ENCODE measurements at regions not wholly inside any gene's neighbourhood (a gene's known extent, or its start where the extent isn't known, plus 50 kb on each side); places are given as distances from the start of the nearest gene placed in this dataset.

- Histone ChIP-seq H3K27ac (replicated peaks) (no peak overlapping the region), H3K27me3 (ENCODE audit: insufficient read depth, poor library complexity, severe bottlenecking) (no peaks in the 10 kb centered on the region), H3K4me3 (replicated peaks; ENCODE audit: insufficient read depth, low read length) (no peak overlapping the region)
- DNase-seq (ENCODE audit: low read depth in 1 of 2, low spot score in 1 of 2) = no peak
- TF ChIP-seq CTCF (IDR thresholded peaks at IDR 0.05; ENCODE audit: insufficient read depth, low read length) (no peak), SPI1 (IDR thresholded peaks at IDR 0.05; ENCODE audit: borderline replicate concordance, low read depth) (no peak), REST (IDR thresholded peaks at IDR 0.05; ENCODE audit: insufficient replicate concordance, low read depth) (no peak), POLR2AphosphoS5 (IDR thresholded peaks at IDR 0.05; ENCODE audit: low read depth) (no peak), GABPA (IDR thresholded peaks at IDR 0.05; ENCODE audit: low read depth) (no peak)
These were observed 57.6 kb upstream of the TMPRSS2 start for GRCh38 chr21:41565550-41565949.

- TF ChIP-seq GABPA (IDR thresholded peaks at IDR 0.05; ENCODE audit: low read depth) (no peak), CTCF (IDR thresholded peaks at IDR 0.05; ENCODE audit: insufficient read depth, low read length) (no peak), POLR2AphosphoS5 (IDR thresholded peaks at IDR 0.05; ENCODE audit: low read depth) (no peak), SPI1 (IDR thresholded peaks at IDR 0.05; ENCODE audit: borderline replicate concordance, low read depth) (no peak), REST (IDR thresholded peaks at IDR 0.05; ENCODE audit: insufficient replicate concordance, low read depth) (no peak)
- H3K4me3 ChIP-seq (replicated peaks; ENCODE audit: insufficient read depth, low read length) = no peak overlapping the region
- DNase-seq (ENCODE audit: low read depth in 1 of 2, low spot score in 1 of 2) = no peak
- no peaks in the 10 kb centered on the region for H3K27me3 ChIP-seq (ENCODE audit: insufficient read depth, poor library complexity, severe bottlenecking)
- no peak overlapping the region for H3K27ac ChIP-seq (replicated peaks)
These were observed 56.9 kb upstream of the TMPRSS2 start for GRCh38 chr21:41564871-41565274.

GRCh38 chr21:41562101-41563000, 54.4 kb upstream of the TMPRSS2 start:
- no peaks in the 10 kb centered on the region for H3K27me3 ChIP-seq (ENCODE audit: insufficient read depth, poor library complexity, severe bottlenecking)
- no peak overlapping the region for H3K4me3 ChIP-seq (replicated peaks; ENCODE audit: insufficient read depth, low read length)
- TF ChIP-seq REST (IDR thresholded peaks at IDR 0.05; ENCODE audit: insufficient replicate concordance, low read depth) = no peak
- TF ChIP-seq POLR2AphosphoS5 (IDR thresholded peaks at IDR 0.05; ENCODE audit: low read depth) = no peak
- no peak for TF ChIP-seq SPI1 (IDR thresholded peaks at IDR 0.05; ENCODE audit: borderline replicate concordance, low read depth)
- no peak for TF ChIP-seq GABPA (IDR thresholded peaks at IDR 0.05; ENCODE audit: low read depth)
- TF ChIP-seq CTCF (IDR thresholded peaks at IDR 0.05; ENCODE audit: insufficient read depth, low read length) = no peak
- DNase-seq (ENCODE audit: low read depth in 1 of 2, low spot score in 1 of 2) = no peak
- no peak overlapping the region for H3K27ac ChIP-seq (replicated peaks)
